Skin epidermis (tissue), 12 donors: ENCODE measurements at regions not wholly inside any gene's neighbourhood (a gene's known extent, or its start where the extent isn't known, plus 50 kb on each side); places are given as distances from the start of the nearest gene placed in this dataset.

Source experiments
- H3K27ac ChIP-seq, 21 experiments: fragments of 200-600 bp; sonication (generic) in 11 of 21; one replicate each; pipeline ENCODE4 v1.5.0; 2020; ENCODE audit warnings: mild to moderate bottlenecking in 3 of 21, inconsistent platforms in 2 of 21, moderate library complexity in 2 of 21
- H3K4me3 ChIP-seq, 7 experiments: fragments of 200-600 bp; sonication (generic) in 2 of 7; one replicate each; pipeline ENCODE4 v1.5.0; 2020; ENCODE audit warnings: inconsistent platforms in 2 of 7, mild to moderate bottlenecking in 2 of 7, moderate library complexity in 1 of 7

DNA sequence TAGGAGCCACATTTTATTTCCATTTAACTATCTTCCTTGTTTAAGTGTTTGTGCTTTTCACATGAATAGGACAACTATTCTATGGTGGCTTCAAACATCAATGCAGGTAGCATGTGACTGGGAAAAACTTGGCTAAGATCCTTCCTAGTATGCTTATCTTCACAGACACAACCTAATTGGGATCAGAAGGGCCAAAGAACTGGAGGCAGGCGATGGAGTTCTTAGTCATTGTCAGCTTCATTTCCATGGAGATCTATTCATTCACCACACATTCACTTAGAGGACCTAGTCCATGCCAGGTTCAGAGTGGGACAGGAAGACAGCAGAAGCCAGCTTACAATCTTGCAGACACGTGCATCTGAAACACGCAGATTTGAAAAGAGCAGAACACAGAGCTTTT is 277.5 kb upstream of the PPP2R3A start:
- H3K4me3 ChIP-seq: no peak overlapping the region
- H3K27ac ChIP-seq: no peak overlapping the region

GRCh38 chr3:135690664-135691063 is 274.9 kb upstream of the PPP2R3A start:
- H3K27ac ChIP-seq: no peak overlapping the region
- no peak overlapping the region for H3K4me3 ChIP-seq

GRCh38 chr3:135691240-135691639 is 274.3 kb upstream of the PPP2R3A start:
- no peak overlapping the region for H3K4me3 ChIP-seq
- no peak overlapping the region for H3K27ac ChIP-seq

DNA sequence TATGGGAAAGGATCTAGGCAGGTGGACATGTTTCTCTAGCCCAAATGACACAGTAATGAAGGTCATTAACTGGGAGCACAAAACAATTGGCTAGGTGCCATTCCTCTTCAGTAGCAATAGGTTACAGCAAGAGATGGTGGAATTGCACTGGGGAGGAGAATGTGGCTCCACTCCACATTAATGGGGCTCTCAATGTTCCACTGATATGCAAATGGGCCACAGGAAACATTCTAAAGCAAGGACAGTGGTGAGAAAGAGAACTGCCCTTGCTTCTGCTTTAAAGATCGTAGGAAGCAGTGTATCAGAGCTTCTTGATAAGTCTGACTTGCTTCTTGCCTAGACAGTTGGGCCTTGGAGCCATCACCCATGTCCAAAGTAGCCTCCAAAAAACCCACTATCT is 271.4 kb upstream of the PPP2R3A start:
- H3K4me3 ChIP-seq: no peak overlapping the region
- no peak overlapping the region for H3K27ac ChIP-seq

DNA sequence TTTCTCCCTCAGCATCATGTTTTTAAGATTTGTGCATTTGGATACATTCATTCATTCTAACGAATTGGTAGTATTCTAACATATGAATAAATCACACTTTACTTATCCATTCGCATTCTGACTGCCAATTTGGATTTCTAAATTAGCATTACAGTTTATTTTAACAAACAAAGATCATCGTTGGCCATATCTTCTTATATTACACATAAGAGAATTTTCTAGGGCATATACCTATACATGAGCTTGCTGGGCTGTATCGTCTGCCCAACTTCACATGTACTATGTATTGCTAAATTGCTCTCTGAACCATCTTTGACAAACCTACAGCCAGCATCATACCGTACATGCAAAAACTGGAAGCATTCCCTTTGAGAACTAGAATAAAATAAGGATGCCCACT is 265.8 kb upstream of the PPP2R3A start:
- no peak overlapping the region for H3K4me3 ChIP-seq
- no peak overlapping the region for H3K27ac ChIP-seq

- Histone ChIP-seq H3K4me3 (no peak overlapping the region), H3K27ac (no peak overlapping the region)
Measured at GRCh38 chr3:135706758-135707375, 258.7 kb upstream of the PPP2R3A start.

- H3K4me3 ChIP-seq: no peak overlapping the region
- no peak overlapping the region for H3K27ac ChIP-seq
Measured at GRCh38 chr3:135719449-135719848, 246.1 kb upstream of the PPP2R3A start.

DNA sequence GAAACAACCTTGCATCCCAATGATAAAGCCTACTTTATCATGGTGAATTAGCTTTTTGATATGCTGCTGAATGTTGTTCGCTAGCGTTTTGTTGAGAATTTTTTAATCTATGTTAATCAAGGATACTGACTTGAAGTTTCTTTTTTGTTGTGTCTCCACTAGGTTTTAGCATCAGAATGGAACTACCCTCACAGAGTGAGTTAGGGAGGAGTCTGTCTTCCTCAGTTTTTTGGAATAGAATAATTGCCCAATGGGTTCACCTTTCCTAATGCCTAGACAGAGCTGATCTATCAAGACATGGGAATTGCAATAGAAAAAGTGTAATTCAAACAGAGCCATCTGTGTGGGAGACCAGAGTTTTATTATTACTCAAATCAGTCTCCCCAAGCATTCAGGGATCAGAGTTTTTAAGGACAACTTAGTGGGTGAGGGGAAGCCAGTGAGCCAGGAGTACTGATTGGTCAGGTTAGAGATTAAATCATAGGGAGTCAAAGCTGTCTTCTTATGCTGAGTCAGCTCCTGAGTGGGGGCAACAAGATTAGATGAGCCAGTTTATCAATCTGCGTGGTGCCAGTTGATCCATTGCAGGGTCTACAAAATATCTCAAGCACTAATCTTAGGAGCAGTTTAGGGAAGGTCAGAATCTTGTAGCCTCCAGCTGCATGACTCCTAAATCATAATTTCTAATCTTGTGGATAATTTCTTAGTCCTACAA is 237.4 kb upstream of the PPP2R3A start:
- no peak overlapping the region for H3K27ac ChIP-seq

DNA sequence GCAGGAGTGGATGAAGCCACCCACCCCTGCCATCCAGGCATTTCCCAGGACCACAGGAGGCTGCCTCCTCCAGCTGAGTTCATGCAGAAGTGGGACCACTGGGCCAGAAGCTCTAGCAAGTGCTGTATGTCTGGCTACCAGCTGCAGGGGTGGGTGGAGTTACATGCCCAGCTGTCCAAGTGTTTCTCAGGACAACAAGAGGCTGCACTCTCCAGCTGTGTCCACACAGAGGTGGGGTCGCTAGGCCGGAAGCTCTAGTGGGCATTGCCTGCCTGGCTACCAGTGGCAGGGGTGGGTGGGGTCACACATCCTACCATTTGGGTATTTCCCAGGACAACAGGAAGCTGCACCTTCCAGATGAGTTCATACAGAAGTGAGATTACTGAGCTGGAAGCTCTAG is 234.0 kb upstream of the PPP2R3A start:
- H3K27ac ChIP-seq: no peak overlapping the region
- no peak overlapping the region for H3K4me3 ChIP-seq

More for the DNA sequence above, 237.4 kb upstream of the PPP2R3A start:
- H3K4me3 ChIP-seq: no peak overlapping the region

DNA sequence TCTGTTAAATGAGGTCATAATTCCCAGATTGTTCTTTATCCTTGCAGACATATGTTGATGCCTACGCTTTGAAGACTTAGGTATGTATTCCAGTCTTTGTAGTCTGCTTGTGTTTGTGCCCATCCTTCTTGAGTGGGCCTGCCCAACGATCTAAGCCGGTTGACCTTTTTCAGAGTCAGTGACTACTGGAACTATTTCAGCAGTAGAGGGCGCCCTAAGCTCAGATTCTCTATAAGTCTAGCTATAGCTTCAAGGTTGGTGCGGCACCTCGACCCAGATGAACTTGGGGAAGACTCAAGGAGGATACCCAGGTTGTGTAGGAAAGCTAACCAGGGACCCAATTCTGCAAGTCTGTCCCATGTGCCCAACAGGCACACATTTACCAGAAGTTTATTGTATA is 228.8 kb upstream of the PPP2R3A start:
- no peak overlapping the region for H3K4me3 ChIP-seq

DNA sequence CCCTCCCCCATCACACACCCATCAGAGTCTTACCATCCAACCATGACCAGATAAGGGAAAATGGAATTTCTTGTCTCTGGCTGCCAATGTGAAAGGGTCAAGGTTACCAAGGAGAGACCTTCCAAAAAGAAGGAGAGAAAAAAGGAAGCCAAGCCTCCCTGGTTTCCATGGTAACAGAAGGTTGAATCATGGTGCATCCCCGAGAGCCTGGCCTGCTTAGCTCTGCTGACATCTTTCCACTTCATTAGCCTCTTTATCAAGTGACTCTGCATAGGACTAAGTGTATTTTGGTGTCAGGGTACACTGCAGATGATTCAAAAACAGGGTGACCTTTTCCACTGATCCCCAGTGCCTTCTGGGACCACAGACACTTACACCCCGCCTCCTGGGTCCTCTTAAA is 225.7 kb upstream of the PPP2R3A start:
- Histone ChIP-seq H3K27ac (no peak overlapping the region), H3K4me3 (no peak overlapping the region)

More for the DNA sequence above, 228.8 kb upstream of the PPP2R3A start:
- no peak overlapping the region for H3K27ac ChIP-seq

DNA sequence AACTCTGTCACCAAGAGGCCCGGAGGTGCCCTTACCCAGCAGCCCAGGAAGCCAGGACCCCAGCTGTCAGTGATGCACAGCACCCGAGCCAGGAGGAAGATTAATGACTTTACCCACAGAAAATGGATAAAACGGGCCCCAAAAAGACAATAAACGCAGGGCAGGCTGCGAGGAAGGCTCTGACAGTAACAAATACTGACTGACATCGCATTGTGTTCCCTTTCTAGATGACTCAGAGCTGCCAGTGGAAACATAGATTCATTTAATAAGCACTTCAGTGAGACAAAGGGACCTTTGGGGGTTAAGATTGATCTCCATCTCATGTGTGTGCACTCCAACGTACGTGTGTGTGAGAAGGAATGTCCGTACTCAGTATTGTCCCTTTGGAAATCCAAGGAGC is 225.3 kb upstream of the PPP2R3A start:
- H3K27ac ChIP-seq: no peak overlapping the region
- H3K4me3 ChIP-seq: no peak overlapping the region

DNA sequence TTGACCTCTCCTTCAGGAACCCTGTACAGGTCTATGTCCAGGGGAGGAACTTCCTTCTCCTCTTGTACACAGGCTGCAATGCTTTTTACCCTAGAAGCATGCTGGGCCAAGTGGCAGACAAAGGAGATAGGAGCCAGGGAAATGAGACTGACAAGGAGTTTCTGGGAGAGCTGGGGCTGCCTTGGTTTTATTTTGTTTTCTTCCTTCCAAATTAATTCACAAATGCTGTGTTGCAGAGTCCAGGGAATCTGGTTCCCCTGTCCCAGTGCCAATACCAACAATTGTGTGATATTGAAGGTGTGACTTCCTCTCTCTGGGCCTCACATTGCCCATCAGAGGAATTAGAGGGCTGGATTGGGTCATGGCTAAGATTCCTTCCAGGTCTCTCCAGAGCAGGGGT is 224.8 kb upstream of the PPP2R3A start:
- Histone ChIP-seq H3K27ac (no peak overlapping the region), H3K4me3 (no peak overlapping the region)

GRCh38 chr3:135751991-135752390 is 213.5 kb upstream of the PPP2R3A start:
- H3K4me3 ChIP-seq: no peak overlapping the region
- no peak overlapping the region for H3K27ac ChIP-seq

DNA sequence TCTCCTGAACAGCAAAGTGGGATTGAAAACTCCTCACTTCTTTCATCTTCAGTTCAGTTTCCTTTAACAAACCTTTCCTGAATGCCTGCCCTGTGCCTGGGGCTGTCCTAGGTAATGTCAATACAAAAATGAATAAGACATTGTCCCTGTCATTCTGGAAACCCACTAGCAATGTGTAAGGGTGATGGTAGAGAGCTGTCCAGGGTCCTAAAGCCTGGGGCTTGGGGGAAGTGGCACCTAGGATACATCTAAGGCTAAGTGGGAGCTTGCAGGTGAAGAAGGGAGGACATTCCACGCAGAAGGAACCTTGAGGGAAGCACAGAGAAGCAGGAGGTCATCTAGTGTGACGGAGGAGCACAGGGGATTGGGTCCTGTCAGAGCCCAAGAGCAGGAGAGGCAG is 212.7 kb upstream of the PPP2R3A start:
- Histone ChIP-seq H3K27ac (no peak overlapping the region), H3K4me3 (no peak overlapping the region)

- no peak overlapping the region for H3K27ac ChIP-seq
- no peak overlapping the region for H3K4me3 ChIP-seq
Measured at GRCh38 chr3:135753506-135753905, 212.0 kb upstream of the PPP2R3A start.

DNA sequence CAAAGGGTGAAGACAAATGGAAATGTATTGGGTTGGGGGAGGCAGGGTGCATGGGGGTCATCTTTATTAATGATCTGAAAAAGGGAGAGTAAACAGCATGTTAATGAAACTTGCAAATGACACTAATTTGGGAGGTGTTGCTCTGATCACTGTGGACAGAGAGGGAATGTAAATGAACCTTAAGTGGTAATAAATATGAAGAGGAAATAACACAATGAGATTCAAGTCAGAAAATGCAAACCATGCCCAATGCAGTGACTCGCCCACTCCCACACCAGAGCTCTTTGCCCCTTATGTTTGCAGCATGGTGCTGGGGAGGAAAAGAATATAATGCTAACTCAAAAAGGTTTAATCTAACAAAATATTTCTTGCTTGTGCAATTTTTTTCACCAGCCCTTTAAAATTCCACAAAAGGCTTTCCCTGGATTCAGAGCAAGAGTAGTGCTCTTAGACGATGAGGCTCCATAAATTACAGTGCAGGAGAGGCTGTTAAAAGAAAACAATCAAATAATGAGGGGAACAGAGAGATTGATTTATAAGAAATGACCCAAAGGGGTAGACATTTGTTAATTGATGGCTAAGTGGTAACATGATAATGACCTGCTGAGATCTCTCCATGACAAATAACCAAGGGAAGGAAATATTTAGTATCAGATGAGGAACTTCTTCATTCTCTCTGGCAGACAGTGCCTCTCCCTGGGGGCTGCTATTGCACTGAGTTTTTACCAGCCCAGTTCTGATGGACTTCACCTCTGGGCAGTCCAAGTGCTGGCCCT is 210.0 kb upstream of the PPP2R3A start:
- H3K4me3 ChIP-seq: no peak overlapping the region
- no peak overlapping the region for H3K27ac ChIP-seq

DNA sequence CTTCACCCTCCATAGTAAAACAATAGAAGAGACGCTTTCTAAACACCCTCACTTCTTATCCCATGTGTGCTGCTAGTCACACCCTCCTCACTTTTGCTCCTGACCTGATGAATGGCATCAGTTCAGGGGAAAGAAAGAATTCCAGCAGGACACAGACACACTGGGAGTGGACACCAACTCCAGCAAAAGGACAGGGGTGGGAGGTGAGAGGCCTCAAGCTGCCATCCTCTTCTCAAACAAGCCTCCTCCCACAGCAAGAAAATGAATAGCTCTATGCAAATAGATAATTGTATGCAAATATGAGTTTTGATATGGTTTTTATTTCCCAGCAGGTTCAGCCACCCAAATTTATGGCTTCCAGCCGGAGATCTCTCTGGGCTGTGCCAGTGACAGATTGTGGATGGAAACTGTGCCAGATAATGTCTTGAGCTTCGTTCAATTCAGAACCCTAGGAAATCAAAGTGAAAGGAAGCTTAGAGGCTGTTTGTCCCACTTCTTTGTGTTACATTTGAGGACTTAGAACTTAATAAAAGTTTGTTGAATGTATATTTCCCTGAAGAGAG is 209.3 kb upstream of the PPP2R3A start:
- Histone ChIP-seq H3K27ac (no peak overlapping the region), H3K4me3 (no peak overlapping the region)

GRCh38 chr3:135757421-135757820 is 208.1 kb upstream of the PPP2R3A start:
- no peak overlapping the region for H3K27ac ChIP-seq
- no peak overlapping the region for H3K4me3 ChIP-seq

GRCh38 chr3:135758961-135759360 is 206.6 kb upstream of the PPP2R3A start:
- H3K4me3 ChIP-seq: no peak overlapping the region

GRCh38 chr3:135759651-135760050 is 205.9 kb upstream of the PPP2R3A start:
- H3K27ac ChIP-seq: no peak overlapping the region

More at GRCh38 chr3:135758961-135759360, 206.6 kb upstream of the PPP2R3A start:
- H3K27ac ChIP-seq: no peak overlapping the region

More at GRCh38 chr3:135759651-135760050, 205.9 kb upstream of the PPP2R3A start:
- no peak overlapping the region for H3K4me3 ChIP-seq
